B cell (primary cell): ENCODE measurements at regions not wholly inside any gene's neighbourhood (a gene's known extent, or its start where the extent isn't known, plus 50 kb on each side); places are given as distances from the start of the nearest gene placed in this dataset.

Experiments
- ATAC-seq: fragments of 200-7000 bp; cut with Tn5 transposase; one replicate; pipeline ENCODE4 v1.10.0; 2021; ENCODE audit warnings: low read depth, mild to moderate bottlenecking, moderate number of reproducible peaks, moderate library complexity
- CTCF ChIA-PET: fragments of 350-600 bp; sonication (Branson Sonifier 250); formaldehyde crosslinking; loops from one replicate; lab custom pipeline; 2021; ENCODE audit warnings: antibody characterized with exemption, inconsistent platforms; lab: Charles Lee
- POLR2A ChIA-PET: fragments of 350-600 bp; sonication (Branson Sonifier 250); formaldehyde crosslinking; loops from one replicate; lab custom pipeline; 2021; ENCODE audit warnings: antibody characterized with exemption; lab: Charles Lee
- DNase-seq: peaks from one replicate; pipeline ENCODE4 v3.0.0; 2013
- H2AFZ ChIP-seq: 2 replicates; pipeline ENCODE4 v1.6.1; 2012; ENCODE audit warnings: mild to moderate bottlenecking, low read depth, low read length; ENCODE audit not compliant: insufficient read depth, poor library complexity, severe bottlenecking
- H3K27ac ChIP-seq, 2 donors: 1 replicate in 1 of 2; 2 replicates in 1 of 2; pipeline ENCODE4 v1.5.1; 2012 to 2013; ENCODE audit warnings: low read length in 2 of 2, mild to moderate bottlenecking in 2 of 2, moderate library complexity in 1 of 2
- H3K27me3 ChIP-seq, 4 experiments: fragments of 200-600 bp in 1 of 4; sonication (generic) in 1 of 4; replicated peaks in 1 of 4; 1 replicate in 2 of 4; 2 replicates in 2 of 4; pipeline versions ENCODE4 v1.6.1 to v1.7.0; 2013 to 2016; ENCODE audit warnings: low read length in 3 of 4, mild to moderate bottlenecking in 2 of 4, mixed read lengths in 1 of 4, moderate library complexity in 1 of 4; ENCODE audit not compliant: insufficient read depth in 4 of 4, control insufficient read depth in 3 of 4; ENCODE audit errors: control extremely low read depth in 1 of 4
- H3K36me3 ChIP-seq, 2 experiments: replicated peaks in 1 of 2; 1 replicate in 1 of 2; 2 replicates in 1 of 2; pipeline versions ENCODE4 v1.6.1 to v1.7.1; 2013; ENCODE audit warnings: low read length in 1 of 2; ENCODE audit not compliant: insufficient read depth in 2 of 2, control insufficient read depth in 1 of 2; ENCODE audit errors: control extremely low read depth in 1 of 2, extremely low read depth in 1 of 2
- H3K4me1 ChIP-seq, 2 donors: fragments of 200-600 bp in 1 of 2; sonication (generic) in 1 of 2; 1 replicate in 1 of 2; 2 replicates in 1 of 2; pipeline versions ENCODE4 v1.5.1 to v1.6.1; 2013 to 2017; ENCODE audit warnings: low read length in 2 of 2; ENCODE audit not compliant: control insufficient read depth in 2 of 2, insufficient read depth in 2 of 2
- H3K4me2 ChIP-seq: replicated peaks from 2 replicates; pipeline ENCODE3; 2012; ENCODE audit warnings: mild to moderate bottlenecking, low read depth, low read length; ENCODE audit not compliant: poor library complexity, severe bottlenecking
- H3K4me3 ChIP-seq, 5 experiments: fragments of 200-600 bp in 1 of 5; sonication (generic) in 1 of 5; 1 replicate in 3 of 5; 2 replicates in 2 of 5; pipeline versions ENCODE4 v1.5.1 to v1.7.0; 2011 to 2016; ENCODE audit warnings: low read length in 4 of 5, mild to moderate bottlenecking in 4 of 5, low read depth in 2 of 5, control low read depth in 1 of 5, moderate library complexity in 1 of 5; ENCODE audit not compliant: insufficient read depth in 1 of 5; ENCODE audit errors: control extremely low read depth in 1 of 5, extremely low read depth in 1 of 5
- H3K79me2 ChIP-seq: fragments of 200-600 bp; sonication (generic); one replicate; pipeline ENCODE4 v1.6.0; 2016; ENCODE audit warnings: low read length; ENCODE audit not compliant: control insufficient read depth, insufficient read depth
- H3K9ac ChIP-seq: fragments of 200-600 bp; sonication (generic); 2 replicates; pipeline ENCODE4 v1.6.1; 2017; ENCODE audit warnings: mild to moderate bottlenecking, low read length, moderate library complexity
- H3K9me3 ChIP-seq, 3 donors: one replicate each; pipeline versions ENCODE4 v1.6.1 to v1.7.1; 2013; ENCODE audit warnings: low read length in 2 of 3; ENCODE audit not compliant: control insufficient read depth in 2 of 3, insufficient read depth in 1 of 3; ENCODE audit errors: control extremely low read depth in 1 of 3
- H4K20me1 ChIP-seq: 2 replicates; pipeline ENCODE4 v1.6.0; 2012; ENCODE audit warnings: mild to moderate bottlenecking, low read length; ENCODE audit not compliant: insufficient read depth, control insufficient read depth, poor library complexity, severe bottlenecking
- H3K27ac Mint-ChIP-seq: one replicate; pipeline ENCODE4 v1.8.0; 2021; ENCODE audit warnings: mixed read lengths
- H3K27me3 Mint-ChIP-seq: one replicate; pipeline ENCODE4 v1.8.0; 2021; ENCODE audit warnings: mixed read lengths
- H3K4me1 Mint-ChIP-seq: one replicate; pipeline ENCODE4 v1.8.0; 2021; ENCODE audit warnings: mixed read lengths
- H3K4me3 Mint-ChIP-seq: one replicate; pipeline ENCODE4 v1.8.0; 2021; ENCODE audit warnings: mixed read lengths
- H3K9me3 Mint-ChIP-seq: one replicate; pipeline ENCODE4 v1.8.0; 2022; ENCODE audit warnings: mixed read lengths; ENCODE audit not compliant: insufficient read depth
- CTCF ChIP-seq: fragments of 200-600 bp; IDR thresholded peaks from one replicate; pipeline ENCODE4 v1.8.0; 2022; ENCODE audit warnings: antibody characterized with exemption, mild to moderate bottlenecking
- EZH2 ChIP-seq: IDR thresholded peaks from 2 replicates; pipeline ENCODE4 v1.6.1; 2012; ENCODE audit warnings: borderline replicate concordance, low read depth, mild to moderate bottlenecking, moderate library complexity, low read length; ENCODE audit not compliant: insufficient read depth, poor library complexity, severe bottlenecking
- WGBS: methylation state at CpG from one replicate; pipeline ENCODE4 v1.1.5; 2013; ENCODE audit warnings: missing lambda C conversion rate; ENCODE audit not compliant: insufficient coverage; 5-methylcytosine and 5-hydroxymethylcytosine counted together
- intact Hi-C: fragments of 100-400 bp; cut with micrococcal nuclease; formaldehyde crosslinking; loops from one replicate; pipeline ENCODE4 v1.10.0; 2022

GRCh38 chr12:124693111-124693723 is 125.8 kb upstream of the NCOR2 start:
- H3K27ac ChIP-seq = no peak overlapping the region
- ChIA-PET CTCF (no interaction called here), POLR2A (no interaction called here)
- peaks cover 8 to 11% of the 10 kb centered on the region in 2 donors for H3K4me1 ChIP-seq
- H3K9ac ChIP-seq = no peak overlapping the region
- H3K9me3 ChIP-seq = peaks cover 0 to 29% (median 21%) of the 10 kb centered on the region in 3 donors
- ATAC-seq = no peak
- no peak for TF ChIP-seq EZH2
- no peak for TF ChIP-seq CTCF
- H4K20me1 ChIP-seq = no peaks in the 10 kb centered on the region
- peaks cover 0 to 10% (median 1%) of the 10 kb centered on the region in 4 experiments for H3K27me3 ChIP-seq
- H2AFZ ChIP-seq = no peak overlapping the region
- no peak for DNase-seq
- intact Hi-C loops = no loop called here
- H3K4me1 Mint-ChIP-seq = peaks cover 7% of the 10 kb centered on the region
- H3K9me3 Mint-ChIP-seq = peaks cover 4% of the 10 kb centered on the region
- no peaks in the 10 kb centered on the region for H3K79me2 ChIP-seq
- H3K36me3 ChIP-seq = no peaks in the 10 kb centered on the region
- H3K4me3 ChIP-seq = no peak overlapping the region
- H3K4me3 Mint-ChIP-seq = no peak overlapping the region
- H3K27ac Mint-ChIP-seq = no peak overlapping the region
- WGBS = 83% methylated on average over 17 of the region's 17 CpGs
- H3K27me3 Mint-ChIP-seq = peaks cover 15% of the 10 kb centered on the region
- H3K4me2 ChIP-seq = no peak overlapping the region

GRCh38 chr12:124692443-124692842 is 125.0 kb upstream of the NCOR2 start:
- H3K4me3 ChIP-seq = no peak overlapping the region
- Mint-ChIP-seq H3K4me3 (no peak overlapping the region), H3K27ac (no peak overlapping the region), H3K27me3 (peaks cover 18% of the 10 kb centered on the region), H3K9me3 (peaks cover 4% of the 10 kb centered on the region), H3K4me1 (peaks cover 14% of the 10 kb centered on the region)
- H3K4me2 ChIP-seq = no peak overlapping the region
- intact Hi-C loops = no loop called here
- peaks cover 16 to 18% of the 10 kb centered on the region in 2 donors for H3K4me1 ChIP-seq
- no peak for ATAC-seq
- TF ChIP-seq EZH2 = no peak
- TF ChIP-seq CTCF = no peak
- H4K20me1 ChIP-seq = no peaks in the 10 kb centered on the region
- no peak overlapping the region for H2AFZ ChIP-seq
- peaks cover 0 to 29% (median 21%) of the 10 kb centered on the region in 3 donors for H3K9me3 ChIP-seq
- DNase-seq = no peak
- H3K27ac ChIP-seq = no peak overlapping the region
- peaks cover 0 to 16% (median 1%) of the 10 kb centered on the region in 4 experiments for H3K27me3 ChIP-seq
- no peak overlapping the region for H3K9ac ChIP-seq
- CTCF ChIA-PET = no interaction called here
- no peaks in the 10 kb centered on the region for H3K36me3 ChIP-seq
- POLR2A ChIA-PET = no interaction called here
- no peaks in the 10 kb centered on the region for H3K79me2 ChIP-seq
